Fibroblast of lung (primary cell): ENCODE measurements at regions not wholly inside any gene's neighbourhood (a gene's known extent, or its start where the extent isn't known, plus 50 kb on each side); places are given as distances from the start of the nearest gene placed in this dataset.

Source experiments
- EZH2 ChIP-seq: IDR thresholded peaks from 2 replicates; pipeline ENCODE4 v1.5.1; 2012; ENCODE audit warnings: low read length, control low read depth, mild to moderate bottlenecking; ENCODE audit errors: missing control alignments
- TF ChIP-seq, protein P1 (sequence below), 2 donors: IDR thresholded peaks in 1 of 2; conservative IDR thresholded peaks in 1 of 2; 1 replicate in 1 of 2; 2 replicates in 1 of 2; pipeline ENCODE4 v1.5.1; 2011 to 2012; ENCODE audit warnings: low read length in 2 of 2, control low read depth in 1 of 2, inconsistent platforms in 1 of 2, low read depth in 1 of 2, mild to moderate bottlenecking in 1 of 2

DNA sequence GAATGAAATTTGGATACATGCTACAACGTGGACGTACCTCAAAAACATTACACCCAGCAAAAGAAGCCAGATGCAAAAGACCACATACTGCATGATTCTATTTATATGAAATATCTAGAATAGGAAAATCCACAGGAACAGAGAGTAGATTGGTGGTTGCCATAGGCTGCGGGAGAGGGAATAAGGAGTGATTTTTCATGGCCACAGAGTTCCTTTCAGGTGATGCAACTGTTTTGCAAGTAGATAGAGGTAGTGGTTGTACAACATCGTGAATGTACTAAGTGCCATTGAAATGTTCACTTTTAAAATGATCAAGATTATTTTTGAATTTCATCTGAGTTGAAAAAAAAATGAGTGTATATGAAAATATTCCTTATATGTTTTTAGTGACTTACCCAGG, 115.3 kb upstream of the RUNX1 start:
- TF ChIP-seq, protein P1, sequence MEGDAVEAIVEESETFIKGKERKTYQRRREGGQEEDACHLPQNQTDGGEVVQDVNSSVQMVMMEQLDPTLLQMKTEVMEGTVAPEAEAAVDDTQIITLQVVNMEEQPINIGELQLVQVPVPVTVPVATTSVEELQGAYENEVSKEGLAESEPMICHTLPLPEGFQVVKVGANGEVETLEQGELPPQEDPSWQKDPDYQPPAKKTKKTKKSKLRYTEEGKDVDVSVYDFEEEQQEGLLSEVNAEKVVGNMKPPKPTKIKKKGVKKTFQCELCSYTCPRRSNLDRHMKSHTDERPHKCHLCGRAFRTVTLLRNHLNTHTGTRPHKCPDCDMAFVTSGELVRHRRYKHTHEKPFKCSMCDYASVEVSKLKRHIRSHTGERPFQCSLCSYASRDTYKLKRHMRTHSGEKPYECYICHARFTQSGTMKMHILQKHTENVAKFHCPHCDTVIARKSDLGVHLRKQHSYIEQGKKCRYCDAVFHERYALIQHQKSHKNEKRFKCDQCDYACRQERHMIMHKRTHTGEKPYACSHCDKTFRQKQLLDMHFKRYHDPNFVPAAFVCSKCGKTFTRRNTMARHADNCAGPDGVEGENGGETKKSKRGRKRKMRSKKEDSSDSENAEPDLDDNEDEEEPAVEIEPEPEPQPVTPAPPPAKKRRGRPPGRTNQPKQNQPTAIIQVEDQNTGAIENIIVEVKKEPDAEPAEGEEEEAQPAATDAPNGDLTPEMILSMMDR (conservative IDR thresholded peaks at IDR 0.05 in 1 of 2, IDR thresholded peaks at IDR 0.05 in 1 of 2; ENCODE audit: low read depth in 1 of 2, low read length in 2 of 2), result no peak
- TF ChIP-seq EZH2, result no peak
